A549 (cell line): ENCODE measurements at regions not wholly inside any gene's neighbourhood (a gene's known extent, or its start where the extent isn't known, plus 50 kb on each side); places are given as distances from the start of the nearest gene placed in this dataset.
A peak's percentile ranks its signal among the peaks of the same experiment; 100 is the strongest.
"Not testable (repeated sequence)": the region's sequence is repeated elsewhere in the genome, so short reads cannot be mapped to it uniquely, and the experiment has no call there.

Source experiments
- ATAC-seq, 2 experiments: fragments of 200-7000 bp in 1 of 2; fragments of >200 bp in 1 of 2; cut with Nextera tagmentation in 1 of 2; cut with Tn5 transposase in 1 of 2; 3 replicates each; pipeline versions ENCODE4 v1.8.0 to v1.9.1; 2018 to 2020; ENCODE audit warnings: mild to moderate bottlenecking in 1 of 2, moderate library complexity in 1 of 2
- CTCF ChIA-PET: fragments of 300-600 bp; sonication (Branson Sonifier 250); formaldehyde crosslinking; extraction: SDS; loops from one replicate; lab custom pipeline; 2021; ENCODE audit warnings: antibody characterized with exemption, inconsistent platforms; lab: Yijun Ruan, JAX
- POLR2A ChIA-PET: fragments of 350-600 bp; formaldehyde crosslinking; extraction: SDS; loops from one replicate; lab custom pipeline; 2021; ENCODE audit warnings: antibody characterized with exemption, inconsistent platforms; lab: Yijun Ruan, JAX
- DNase-seq, 2 experiments: peaks; one replicate each; pipeline versions ENCODE4 v3.0.0 to v3.0.0-alpha.2; 2011 to 2016; ENCODE audit warnings: low read depth in 1 of 2, low spot score in 1 of 2
- FAIRE-seq: peaks from 2 replicates; lab custom pipeline; 2011; peaks lifted over from hg19 to GRCh38; lab: Jason Lieb, UNC
- H3K27ac ChIP-seq, 2 experiments: fragments of >200 bp; sonication (Bioruptor Twin); formaldehyde crosslinking; 3 replicates each; pipeline ENCODE4 v1.5.1; 2016 to 2017
- H3K4me1 ChIP-seq: fragments of >200 bp; sonication (Bioruptor Twin); formaldehyde crosslinking; 3 replicates; pipeline ENCODE4 v1.6.1; 2016
- H3K4me2 ChIP-seq: fragments of >200 bp; sonication (Bioruptor Twin); formaldehyde crosslinking; 3 replicates; pipeline ENCODE4 v1.6.1; 2016
- H3K4me3 ChIP-seq: fragments of >200 bp; sonication (Bioruptor Twin); formaldehyde crosslinking; 3 replicates; pipeline ENCODE4 v1.5.1; 2016
- H3K9me3 ChIP-seq: fragments of >200 bp; sonication (Bioruptor Twin); formaldehyde crosslinking; 3 replicates; pipeline ENCODE4 v1.6.1; 2016
- CBX8 ChIP-seq: fragments of 200-600 bp; sonication (generic); IDR thresholded peaks from 2 replicates; pipeline ENCODE4 v1.6.1; 2016
- CEBPB ChIP-seq, 2 experiments: fragments of >200 bp in 1 of 2; sonication (Bioruptor Twin) in 1 of 2; formaldehyde crosslinking in 1 of 2; IDR thresholded peaks; 2 replicates each; pipeline ENCODE4 v1.6.1; 2012 to 2016
- CHD2 ChIP-seq: fragments of 150-350 bp; IDR thresholded peaks from 2 replicates; pipeline ENCODE4 v1.6.1; 2014; ENCODE audit warnings: low read length; ENCODE audit not compliant: partially characterized antibody
- CTCF ChIP-seq: fragments of >200 bp; sonication (Bioruptor Twin); formaldehyde crosslinking; IDR thresholded peaks from 3 replicates; pipeline ENCODE4 v1.5.1; 2016
- EHMT2 ChIP-seq: fragments of 200-600 bp; sonication (generic); IDR thresholded peaks from 2 replicates; pipeline ENCODE4 v1.6.1; 2016; ENCODE audit warnings: antibody characterized with exemption, low read depth, mild to moderate bottlenecking, moderate library complexity
- ESRRA ChIP-seq: fragments of 150-350 bp; IDR thresholded peaks from 2 replicates; pipeline ENCODE4 v1.6.1; 2014; ENCODE audit warnings: mild to moderate bottlenecking, low read length, borderline replicate concordance
- HOXB13 ChIP-seq: fragments of 250-450 bp; sonication (Bioruptor Pico); IDR thresholded peaks from 2 replicates; pipeline ENCODE4 v1.5.0; 2020; ENCODE audit warnings: low read depth, mild to moderate bottlenecking, moderate library complexity
- KDM1A ChIP-seq: fragments of 200-600 bp; sonication (generic); IDR thresholded peaks from 2 replicates; pipeline ENCODE4 v1.6.1; 2016; ENCODE audit warnings: low read depth, mild to moderate bottlenecking
- MAFK ChIP-seq: fragments of 450-650 bp; IDR thresholded peaks from 2 replicates; pipeline ENCODE4 v1.6.1; 2014; ENCODE audit not compliant: partially characterized antibody
- MAX ChIP-seq: IDR thresholded peaks from 2 replicates; pipeline ENCODE4 v1.6.1; 2012
- MAZ ChIP-seq: fragments of 150-350 bp; IDR thresholded peaks from 2 replicates; pipeline ENCODE4 v1.6.1; 2014; ENCODE audit warnings: antibody characterized with exemption, low read depth, low read length, borderline replicate concordance
- MYC ChIP-seq: IDR thresholded peaks from 2 replicates; pipeline ENCODE4 v1.6.1; 2012; ENCODE audit warnings: mild to moderate bottlenecking, inconsistent platforms, low read length, improper control_type of control experiment, borderline replicate concordance
- NFE2L2 ChIP-seq: fragments of 150-350 bp; conservative IDR thresholded peaks from 2 replicates; pipeline ENCODE4 v1.6.1; 2014; ENCODE audit warnings: low read length
- NR3C1 ChIP-seq: fragments of >200 bp; sonication (Bioruptor Twin); formaldehyde crosslinking; IDR thresholded peaks from 3 replicates; pipeline ENCODE4 v1.6.1; 2017
- PHF8 ChIP-seq: fragments of 200-600 bp; sonication (generic); IDR thresholded peaks from 2 replicates; pipeline ENCODE4 v1.6.1; 2016; ENCODE audit warnings: low read depth, mild to moderate bottlenecking, antibody characterized with exemption, moderate library complexity, borderline replicate concordance
- RAD21 ChIP-seq, 2 experiments: fragments of >200 bp in 1 of 2; sonication (Bioruptor Twin) in 1 of 2; formaldehyde crosslinking in 1 of 2; IDR thresholded peaks in 1 of 2; conservative IDR thresholded peaks in 1 of 2; 2 replicates in 1 of 2; 3 replicates in 1 of 2; pipeline ENCODE4 v1.6.1; 2012 to 2018; ENCODE audit warnings: inconsistent platforms in 1 of 2
- REST ChIP-seq: fragments of 200-600 bp; sonication (generic); IDR thresholded peaks from 2 replicates; pipeline ENCODE4 v1.6.1; 2016; ENCODE audit warnings: antibody characterized with exemption, mild to moderate bottlenecking, moderate library complexity
- RFX5 ChIP-seq: fragments of 450-650 bp; IDR thresholded peaks from 2 replicates; pipeline ENCODE4 v1.7.1; 2014; ENCODE audit warnings: antibody characterized with exemption, mild to moderate bottlenecking, moderate library complexity
- RNF2 ChIP-seq: fragments of 200-600 bp; sonication (generic); IDR thresholded peaks from 2 replicates; pipeline ENCODE4 v1.6.1; 2016; ENCODE audit warnings: low read depth, mild to moderate bottlenecking, antibody characterized with exemption, moderate library complexity, borderline replicate concordance
- SMC3 ChIP-seq: fragments of >200 bp; sonication (Bioruptor Twin); formaldehyde crosslinking; IDR thresholded peaks from 3 replicates; pipeline ENCODE4 v1.6.1; 2018; ENCODE audit warnings: inconsistent platforms
- TFCP2L1 ChIP-seq: fragments of 250-450 bp; sonication (Bioruptor Pico); IDR thresholded peaks from 2 replicates; pipeline ENCODE4 v1.5.0; 2021; ENCODE audit warnings: mild to moderate bottlenecking
- ZC3H11A ChIP-seq: fragments of 450-650 bp; IDR thresholded peaks from 2 replicates; pipeline ENCODE4 v1.6.1; 2014; ENCODE audit warnings: antibody characterized with exemption, mild to moderate bottlenecking
- WGBS: methylation state at CpG from one replicate; pipeline ENCODE4 v1.1.6; 2017; ENCODE audit errors: missing lambda C conversion rate; 5-methylcytosine and 5-hydroxymethylcytosine counted together

GRCh38 chr2:234249034-234249735 lies 198.7 kb downstream of the SPP2 start:
- 0 out of 6 replicates have a peak, but pooled peaks of 1 of the 2 experiments have one; percentile 7 for ATAC-seq
- DNase-seq = peak in 1 of 2 experiments; percentile 34
- Histone ChIP-seq H3K4me1 (peaks cover 72% of the 10 kb centered on the region), H3K4me2 (peak overlapping the region; percentile 56), H3K4me3 (no peak overlapping the region), H3K9me3 (no peaks in the 10 kb centered on the region), H3K27ac (peak overlapping the region; percentile 93 to 95)
- FAIRE-seq = peak; percentile 13
- ChIA-PET POLR2A (no interaction called here), CTCF (interaction anchor here (0.9 to 2.9 kb wide), 3 partner anchors 8 to 247 kb away, joined by 3 to 14 read pairs (median 3); no protein-coding TSS in a partner anchor)
- no peak for TF ChIP-seq EHMT2
- no peak for TF ChIP-seq NFE2L2
- TF ChIP-seq CEBPB (IDR thresholded peaks at IDR 0.05) = no peak
- TF ChIP-seq TFCP2L1 (CRISPR knock-in tag) = no peak
- TF ChIP-seq NR3C1 = no peak
- TF ChIP-seq CTCF = peak; percentile 23; the same call in 2 of the 3 replicates
- TF ChIP-seq RNF2 = no peak
- no peak for TF ChIP-seq RFX5
- peak; percentile 19 to 53; a peak in 2 of 5 replicates for TF ChIP-seq RAD21 (conservative IDR thresholded peaks at IDR 0.05 in 1 of 2, IDR thresholded peaks at IDR 0.05 in 1 of 2)
- no peak for TF ChIP-seq MAFK
- no peak for TF ChIP-seq KDM1A
- TF ChIP-seq MAZ = no peak
- TF ChIP-seq HOXB13 = no peak
- TF ChIP-seq ESRRA = no peak
- TF ChIP-seq PHF8 = no peak
- 0 out of 3 replicates have a peak, but pooled peaks have one; percentile 20 for TF ChIP-seq SMC3
- no peak for TF ChIP-seq MAX
- no peak for TF ChIP-seq MYC
- no peak for TF ChIP-seq CBX8
- no peak for TF ChIP-seq REST
- TF ChIP-seq ZC3H11A = no peak
- no peak for TF ChIP-seq CHD2
- WGBS = 74% methylated on average over 5 of the region's 5 CpGs

- H3K27ac ChIP-seq = peak overlapping the region; percentile 93 to 95
- H3K4me2 ChIP-seq, DNase-seq, ATAC-seq, POLR2A ChIA-PET, FAIRE-seq, H3K4me3 ChIP-seq, H3K9me3 ChIP-seq: not testable (repeated sequence)
- CTCF ChIA-PET = interaction anchor here (0.9 to 2.9 kb wide), 4 partner anchors 9 to 272 kb away, joined by 3 to 14 read pairs (median 3); no protein-coding TSS in a partner anchor
- WGBS = 89% methylated on average over 10 of the region's 10 CpGs
- H3K4me1 ChIP-seq = peaks cover 76% of the 10 kb centered on the region
These were observed 197.8 kb downstream of the SPP2 start for GRCh38 chr2:234248213-234248710.
